Activated T-cell treated with anti-CD3 and anti-CD28 coated beads for 48 hours (primary cell): ENCODE measurements at regions not wholly inside any gene's neighbourhood (a gene's known extent, or its start where the extent isn't known, plus 50 kb on each side); places are given as distances from the start of the nearest gene placed in this dataset.
"Not testable (repeated sequence)": the region's sequence is repeated elsewhere in the genome, so short reads cannot be mapped to it uniquely, and the experiment has no call there.

Source experiments
- DNase-seq: peaks from one replicate; pipeline ENCODE4 v3.0.0-alpha.2; 2020; ENCODE audit warnings: low read depth

- no peak for DNase-seq
Measured at GRCh38 chr11:129699711-129700304, 115.8 kb upstream of the TMEM45B start.

- DNase-seq: no peak
Measured at GRCh38 chr11:129700701-129701100, 114.9 kb upstream of the TMEM45B start.

GRCh38 chr11:129701706-129702105, 113.9 kb upstream of the TMEM45B start:
- DNase-seq: no peak

- no peak for DNase-seq
Measured at GRCh38 chr11:129702410-129703398, 112.9 kb upstream of the TMEM45B start.

DNA sequence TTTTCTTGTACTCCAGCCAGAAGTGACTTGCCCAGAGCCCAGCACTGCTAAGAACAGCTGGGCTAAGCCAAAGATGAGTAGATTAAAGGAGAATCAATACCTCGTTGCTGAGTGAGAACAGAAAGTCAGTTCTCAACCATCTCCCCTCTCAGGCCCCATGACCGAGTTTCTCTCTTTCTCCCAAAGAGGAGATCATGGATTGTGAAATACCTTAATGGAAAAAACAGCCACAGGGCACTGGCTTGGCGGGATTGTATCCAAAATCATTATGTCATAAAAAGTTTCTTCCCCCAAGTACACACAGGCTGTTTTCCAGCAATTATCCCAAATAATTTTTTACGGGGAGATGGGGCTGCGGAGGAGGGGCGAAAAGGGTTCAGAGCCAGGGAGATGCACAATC, 111.8 kb upstream of the TMEM45B start:
- no peak for DNase-seq

DNA sequence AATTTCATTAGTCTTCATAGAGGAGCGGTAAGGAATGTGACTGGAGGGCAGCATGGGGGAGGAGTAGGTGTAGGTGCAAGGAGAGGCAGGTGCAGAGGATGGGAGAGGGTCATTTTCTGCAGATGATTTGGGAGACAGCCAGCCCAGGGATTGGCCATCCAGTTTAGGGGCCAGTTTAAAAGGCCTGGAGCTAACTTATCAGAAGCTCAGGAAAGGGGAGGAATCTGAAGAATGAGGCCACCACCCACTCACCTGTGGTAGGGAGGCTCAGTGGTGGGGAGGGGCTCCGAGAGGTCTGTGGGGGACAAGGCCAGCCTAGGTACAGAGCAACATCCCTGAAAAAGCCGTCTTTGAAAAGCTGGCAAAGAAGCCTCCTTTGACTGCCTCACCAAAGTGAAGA, 110.8 kb upstream of the TMEM45B start:
- no peak for DNase-seq

GRCh38 chr11:129705341-129705740, 110.3 kb upstream of the TMEM45B start:
- no peak for DNase-seq

DNA sequence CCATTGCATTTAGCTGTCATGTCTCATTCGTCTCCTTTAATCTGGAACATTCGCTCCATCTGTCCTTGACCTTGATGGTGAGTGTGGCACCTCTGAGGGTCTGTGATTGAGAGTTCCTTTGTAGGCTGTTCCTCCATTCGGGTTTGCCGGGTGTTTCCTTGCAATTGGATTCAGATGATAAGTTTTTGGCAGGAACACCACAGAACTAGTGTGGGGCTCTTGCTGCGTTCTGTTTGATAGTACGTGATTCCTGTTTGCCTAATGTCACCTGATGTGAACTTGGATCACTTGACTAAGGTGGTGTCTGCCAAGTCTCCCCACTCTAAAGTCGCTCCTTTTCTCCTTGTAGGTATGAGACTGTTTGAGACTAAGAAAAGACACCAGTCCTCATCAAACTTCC, 109.7 kb upstream of the TMEM45B start:
- no peak for DNase-seq

- DNase-seq: no peak
Measured at GRCh38 chr11:129709801-129710398, 105.7 kb upstream of the TMEM45B start.

GRCh38 chr11:129710423-129710822, 105.2 kb upstream of the TMEM45B start:
- no peak for DNase-seq

DNA sequence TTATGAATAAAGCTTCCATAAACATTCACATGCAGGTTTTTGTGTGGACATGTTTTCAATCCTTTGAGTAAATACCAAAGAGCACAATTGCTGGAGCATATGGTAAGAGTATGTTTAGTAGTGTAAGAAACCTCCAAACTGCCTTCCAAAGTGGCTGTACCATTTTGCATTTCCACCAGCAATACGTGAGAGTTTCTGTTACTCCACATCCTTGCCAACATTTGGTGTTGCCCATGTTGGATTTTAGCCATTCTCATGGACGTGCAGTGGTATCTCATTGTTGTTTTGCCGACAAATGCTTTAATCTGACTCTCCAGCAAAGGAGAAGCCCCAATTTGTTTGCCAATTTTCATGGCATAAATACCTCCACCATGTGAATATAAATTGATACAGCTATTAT, 103.9 kb upstream of the TMEM45B start:
- DNase-seq: no peak

GRCh38 chr11:129712486-129713240, 103.0 kb upstream of the TMEM45B start:
- not testable (repeated sequence) for DNase-seq

DNA sequence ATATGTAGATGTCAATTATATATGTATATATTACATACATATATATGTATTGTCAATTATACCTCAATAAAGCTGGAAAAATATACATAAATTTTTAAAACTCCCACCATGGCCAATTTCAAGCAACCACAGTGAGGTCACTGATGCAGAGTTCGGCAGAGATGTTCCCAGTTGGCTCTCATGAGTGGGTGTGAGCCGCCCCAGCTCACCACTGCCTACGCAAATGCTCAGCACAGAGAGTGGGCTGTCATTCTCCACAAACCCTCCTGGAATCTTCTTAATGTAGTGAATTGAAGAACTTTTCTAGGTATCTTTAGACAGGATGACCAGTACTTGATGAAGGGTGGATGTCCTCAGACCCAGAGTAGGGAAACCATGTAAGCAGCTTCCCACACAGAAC, 96.6 kb upstream of the TMEM45B start:
- no peak for DNase-seq

DNA sequence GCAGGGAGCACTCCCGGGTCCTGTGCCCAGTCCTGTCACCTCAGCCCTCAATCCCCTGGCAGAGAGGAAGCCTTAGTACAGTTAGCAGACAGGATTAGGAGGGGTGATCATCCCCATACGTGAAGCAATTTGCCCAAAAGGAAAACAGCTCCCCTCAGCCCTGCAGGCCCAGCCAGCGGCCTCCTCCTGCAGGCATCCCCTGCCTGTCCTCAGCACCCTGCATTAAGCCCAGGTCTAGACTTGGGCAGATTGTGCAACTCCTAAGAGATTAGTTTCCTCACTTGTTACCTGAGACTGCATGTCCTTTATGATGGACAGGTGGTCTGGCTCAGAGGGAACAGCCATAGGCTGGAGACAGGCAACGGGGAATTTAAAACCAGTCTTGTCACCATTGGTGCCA, 95.5 kb upstream of the TMEM45B start:
- no peak for DNase-seq

DNA sequence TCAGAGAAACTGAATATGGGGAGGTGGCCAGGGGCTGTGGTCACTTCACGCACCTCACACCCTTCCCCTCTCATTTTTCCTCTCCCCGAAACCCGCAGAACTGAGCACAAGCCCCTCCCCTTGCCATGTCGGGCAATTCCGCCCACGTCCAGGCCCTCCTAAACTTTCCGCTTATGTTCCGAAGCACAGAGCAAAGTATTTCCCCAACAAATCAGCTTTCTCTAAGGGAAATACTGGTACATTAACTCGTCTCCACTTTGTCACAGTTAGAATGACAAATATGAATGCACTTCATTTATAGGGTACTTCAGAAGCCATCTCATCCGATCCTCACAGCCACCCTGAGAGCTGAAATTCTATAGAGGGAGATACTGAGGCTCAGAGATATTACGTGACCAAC, 94.7 kb upstream of the TMEM45B start:
- DNase-seq: no peak

DNA sequence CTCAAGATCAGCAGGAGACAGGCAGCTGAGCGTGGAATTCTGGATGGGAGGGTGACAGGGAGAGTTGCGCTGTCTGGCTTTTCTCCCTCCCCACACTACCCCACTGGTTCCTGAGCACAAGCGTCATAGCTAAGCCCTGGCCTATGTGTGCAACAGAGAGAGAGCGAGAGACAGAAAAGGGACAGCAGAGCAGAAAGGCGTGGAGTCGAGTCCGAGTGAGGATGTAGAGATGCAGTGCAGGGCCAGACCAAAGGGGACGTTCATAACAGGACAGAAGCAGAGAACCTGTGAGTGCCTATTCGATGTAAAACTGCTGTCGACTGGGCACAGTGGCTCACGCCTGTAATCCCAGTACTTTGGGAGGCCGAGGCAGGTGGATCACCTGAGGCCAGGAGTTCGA, 94.0 kb upstream of the TMEM45B start:
- no peak for DNase-seq

GRCh38 chr11:129722529-129722928, 93.1 kb upstream of the TMEM45B start:
- no peak for DNase-seq

DNA sequence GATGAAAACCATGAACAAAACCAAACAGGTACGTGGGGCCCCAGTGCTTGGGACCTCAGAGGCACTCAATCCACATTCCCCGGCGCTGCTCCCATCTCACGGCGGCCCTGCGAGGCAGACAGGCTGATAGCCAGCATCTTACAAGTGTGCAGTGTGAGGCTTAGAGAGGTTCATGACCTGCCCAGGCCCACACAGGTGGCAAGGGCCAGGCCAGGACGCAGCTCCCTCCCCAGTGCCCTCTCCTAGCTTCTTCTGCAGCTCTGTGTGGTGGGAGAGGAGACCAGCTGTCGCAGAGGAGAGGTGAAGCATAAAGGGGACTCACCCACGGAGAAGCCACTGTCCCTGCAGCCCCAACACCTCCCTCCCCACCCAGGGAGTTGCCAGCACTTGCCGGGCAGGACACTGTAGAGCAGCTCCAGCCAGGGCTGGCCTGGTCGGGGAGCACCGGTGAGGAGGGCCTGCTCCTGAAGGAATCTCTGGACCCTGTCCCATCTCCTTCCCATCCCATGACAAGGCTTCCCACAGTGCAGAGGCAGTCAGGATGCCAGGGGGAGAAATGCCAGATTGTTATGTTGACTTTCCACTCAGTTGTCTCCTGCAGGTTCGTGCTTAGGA, 92.4 kb upstream of the TMEM45B start:
- no peak for DNase-seq

DNA sequence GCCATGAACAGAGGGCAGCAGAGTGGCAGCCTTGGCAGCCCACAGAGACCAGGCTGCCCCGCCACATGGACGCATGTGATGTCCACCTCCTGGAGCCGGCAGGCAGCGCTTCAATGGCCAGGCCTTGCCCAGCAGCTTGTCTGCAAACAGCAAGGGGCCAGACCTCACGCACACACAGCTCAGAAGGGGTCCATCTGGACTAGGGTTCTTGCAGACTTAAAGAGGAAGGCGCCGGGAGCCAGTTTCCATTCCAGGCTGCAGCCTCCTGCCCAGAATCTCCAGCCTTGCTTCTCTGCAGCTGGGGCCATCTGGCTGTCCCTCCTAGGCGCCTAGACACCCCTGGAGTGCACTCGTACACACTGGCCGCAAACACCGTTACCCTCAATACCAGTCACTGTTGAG, 91.9 kb upstream of the TMEM45B start:
- no peak for DNase-seq

- no peak for DNase-seq
Measured at GRCh38 chr11:129724866-129725265, 90.8 kb upstream of the TMEM45B start.

- no peak for DNase-seq
Measured at GRCh38 chr11:129726179-129726578, 89.5 kb upstream of the TMEM45B start.

DNA sequence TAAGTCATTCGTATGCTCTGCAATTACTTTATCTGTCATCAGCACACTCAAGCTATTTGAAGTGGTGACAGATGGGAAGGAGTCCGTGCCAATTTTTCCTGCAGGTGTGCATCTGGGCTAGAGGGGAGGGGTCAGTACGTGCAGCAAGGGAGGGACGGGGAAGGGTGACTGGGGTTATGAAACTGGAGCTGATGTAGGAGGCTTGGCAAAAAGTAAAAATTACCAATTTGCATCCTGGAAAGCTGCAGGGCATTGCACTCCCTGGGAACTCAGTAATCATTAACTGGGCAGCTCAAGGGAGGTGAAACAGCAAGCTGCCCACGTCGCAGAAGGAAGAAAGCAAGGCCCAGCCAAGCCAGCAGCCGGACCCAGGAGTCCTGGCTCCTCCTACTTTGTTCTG, 87.1 kb upstream of the TMEM45B start:
- no peak for DNase-seq
